Esophagus muscularis mucosa (tissue), 4 donors: ENCODE measurements at regions not wholly inside any gene's neighbourhood (a gene's known extent, or its start where the extent isn't known, plus 50 kb on each side); places are given as distances from the start of the nearest gene placed in this dataset.

ENCODE experiments used
- DNase-seq: peaks from one replicate; pipeline ENCODE4 v3.0.0-alpha.2; 2017; ENCODE audit errors: extremely low spot score
- H3K27ac ChIP-seq, 4 donors: fragments of 200-600 bp; sonication (generic); replicated peaks in 1 of 4; 1 replicate in 3 of 4; 2 replicates in 1 of 4; pipeline ENCODE4 v1.5.1; 2016 to 2019; ENCODE audit warnings: mild to moderate bottlenecking in 1 of 4
- H3K27me3 ChIP-seq, 4 donors: fragments of 200-600 bp; sonication (generic); one replicate each; pipeline versions ENCODE4 v1.5.1 to v1.6.0; 2016 to 2019
- H3K36me3 ChIP-seq, 4 donors: fragments of 200-600 bp; sonication (generic); one replicate each; pipeline ENCODE4 v1.5.1; 2016 to 2019
- H3K4me1 ChIP-seq, 4 donors: fragments of 200-600 bp; sonication (generic); one replicate each; pipeline ENCODE4 v1.5.1; 2016 to 2019
- H3K4me3 ChIP-seq, 4 donors: fragments of 200-600 bp; sonication (generic); 1 replicate in 2 of 4; 2 replicates in 2 of 4; pipeline ENCODE4 v1.5.1; 2016 to 2019; ENCODE audit warnings: mild to moderate bottlenecking in 4 of 4, moderate library complexity in 1 of 4
- H3K9me3 ChIP-seq, 4 donors: fragments of 200-600 bp; sonication (generic); 1 replicate in 3 of 4; 2 replicates in 1 of 4; pipeline ENCODE4 v1.5.1; 2016 to 2019
- CTCF ChIP-seq, 3 experiments: fragments of 200-600 bp in 2 of 3; fragments of 450-650 bp in 1 of 3; sonication (generic) in 2 of 3; IDR thresholded peaks; one replicate each; pipeline ENCODE4 v1.5.1; 2017 to 2019; ENCODE audit warnings: antibody characterized with exemption in 3 of 3, mild to moderate bottlenecking in 2 of 3, moderate library complexity in 1 of 3
- EP300 ChIP-seq: sonication (generic); formaldehyde crosslinking; IDR thresholded peaks from one replicate; pipeline ENCODE4 v1.6.1; 2017; ENCODE audit warnings: antibody characterized with exemption
- POLR2A ChIP-seq: fragments of 450-650 bp; IDR thresholded peaks from one replicate; pipeline ENCODE4 v1.6.1; 2017; ENCODE audit warnings: antibody characterized with exemption, moderate library complexity, mild to moderate bottlenecking, low read depth
- POLR2AphosphoS5 ChIP-seq, 2 donors: sonication (generic); formaldehyde crosslinking; IDR thresholded peaks; one replicate each; pipeline ENCODE4 v1.6.1; 2017; ENCODE audit warnings: antibody characterized with exemption in 2 of 2
- WGBS: methylation state at CpG from one replicate; pipeline ENCODE4 v1.1.5; 2018; 5-methylcytosine and 5-hydroxymethylcytosine counted together
- intact Hi-C: fragments of 100-400 bp; cut with DNase I; formaldehyde crosslinking; loops from one replicate; pipeline ENCODE4 v1.15.1; 2023

- Histone ChIP-seq H3K9me3 (no peaks in the 10 kb centered on the region), H3K4me1 (no peaks in the 10 kb centered on the region), H3K27me3 (no peaks in the 10 kb centered on the region), H3K36me3 (no peaks in the 10 kb centered on the region), H3K4me3 (no peak overlapping the region), H3K27ac (no peak overlapping the region)
- TF ChIP-seq POLR2A (no peak), EP300 (no peak), POLR2AphosphoS5 (IDR thresholded peaks at IDR 0.05) (no peak)
- DNase-seq, result no peak
- intact Hi-C loops, result no loop called here
- WGBS, result 63% methylated on average over 2 of the region's 2 CpGs
Measured at GRCh38 chr5:166399781-166400180, 1891.7 kb upstream of the WWC1 start.

GRCh38 chr5:166401391-166401790 lies 1890.1 kb upstream of the WWC1 start:
- Histone ChIP-seq H3K27me3 (no peaks in the 10 kb centered on the region), H3K4me1 (no peaks in the 10 kb centered on the region), H3K9me3 (no peaks in the 10 kb centered on the region), H3K27ac (no peak overlapping the region), H3K36me3 (no peaks in the 10 kb centered on the region), H3K4me3 (no peak overlapping the region)
- no peak for TF ChIP-seq EP300
- no peak for TF ChIP-seq POLR2A
- TF ChIP-seq POLR2AphosphoS5 (IDR thresholded peaks at IDR 0.05), result no peak
- no peak for TF ChIP-seq CTCF (IDR thresholded peaks at IDR 0.05)
- 69% methylated on average over 3 of the region's 4 CpGs for WGBS
- DNase-seq, result no peak
- intact Hi-C loops, result no loop called here

- intact Hi-C loops, result no loop called here
Measured at GRCh38 chr5:166412191-166412590, 1879.3 kb upstream of the WWC1 start.

GRCh38 chr5:166427211-166427610 lies 1864.2 kb upstream of the WWC1 start:
- Histone ChIP-seq H3K36me3 (no peaks in the 10 kb centered on the region), H3K27ac (no peak overlapping the region), H3K27me3 (no peaks in the 10 kb centered on the region), H3K9me3 (no peaks in the 10 kb centered on the region), H3K4me3 (no peak overlapping the region), H3K4me1 (no peaks in the 10 kb centered on the region)
- 63% methylated on average over 3 of the region's 3 CpGs for WGBS
- no peak for DNase-seq
- intact Hi-C loops, result no loop called here
- TF ChIP-seq POLR2A, result no peak
- TF ChIP-seq POLR2AphosphoS5 (IDR thresholded peaks at IDR 0.05), result no peak

More at GRCh38 chr5:166412191-166412590, 1879.3 kb upstream of the WWC1 start:
- H3K9me3 ChIP-seq, result no peaks in the 10 kb centered on the region
- H3K4me1 ChIP-seq, result no peaks in the 10 kb centered on the region
- H3K27ac ChIP-seq, result no peak overlapping the region
- TF ChIP-seq POLR2AphosphoS5 (IDR thresholded peaks at IDR 0.05) (no peak), EP300 (no peak), CTCF (IDR thresholded peaks at IDR 0.05) (no peak), POLR2A (no peak)
- no peaks in the 10 kb centered on the region for H3K36me3 ChIP-seq
- H3K27me3 ChIP-seq, result no peaks in the 10 kb centered on the region
- H3K4me3 ChIP-seq, result no peak overlapping the region
- 88% methylated on average over 9 of the region's 11 CpGs for WGBS
- DNase-seq, result no peak

- H3K27ac ChIP-seq, result no peak overlapping the region
- H3K36me3 ChIP-seq, result no peaks in the 10 kb centered on the region
- H3K27me3 ChIP-seq, result no peaks in the 10 kb centered on the region
- no peaks in the 10 kb centered on the region for H3K4me1 ChIP-seq
- WGBS, result 65% methylated on average over 2 of the region's 2 CpGs
- intact Hi-C loops, result no loop called here
- H3K4me3 ChIP-seq, result no peak overlapping the region
- DNase-seq, result no peak
- no peaks in the 10 kb centered on the region for H3K9me3 ChIP-seq
- TF ChIP-seq CTCF (IDR thresholded peaks at IDR 0.05) (no peak), EP300 (no peak), POLR2A (no peak), POLR2AphosphoS5 (IDR thresholded peaks at IDR 0.05) (no peak)
Measured at GRCh38 chr5:166428264-166428803, 1863.1 kb upstream of the WWC1 start.
